SJCRH30 (cell line): ENCODE measurements at regions not wholly inside any gene's neighbourhood (a gene's known extent, or its start where the extent isn't known, plus 50 kb on each side); places are given as distances from the start of the nearest gene placed in this dataset.
"Not testable (repeated sequence)": the region's sequence is repeated elsewhere in the genome, so short reads cannot be mapped to it uniquely, and the experiment has no call there.

Experiments used
- DNase-seq, 2 experiments: peaks; one replicate each; pipeline ENCODE4 v3.0.0-alpha.2; 2015 to 2020
- H3K27ac ChIP-seq: fragments of 250-450 bp; sonication (Bioruptor Pico); 2 replicates; pipeline ENCODE4 v1.5.1; 2020; ENCODE audit warnings: mild to moderate bottlenecking, moderate library complexity
- H3K27me3 ChIP-seq: fragments of 250-450 bp; sonication (Bioruptor Pico); 2 replicates; pipeline ENCODE4 v1.5.1; 2020; ENCODE audit warnings: mild to moderate bottlenecking, moderate library complexity
- H3K36me3 ChIP-seq: fragments of 250-450 bp; sonication (Bioruptor Pico); 2 replicates; pipeline ENCODE4 v1.5.1; 2020; ENCODE audit warnings: mild to moderate bottlenecking, moderate library complexity
- H3K4me1 ChIP-seq: fragments of 250-450 bp; sonication (Bioruptor Pico); 2 replicates; pipeline ENCODE4 v1.5.1; 2020; ENCODE audit warnings: mild to moderate bottlenecking, moderate library complexity
- H3K4me3 ChIP-seq: fragments of 250-450 bp; sonication (Bioruptor Pico); 2 replicates; pipeline ENCODE4 v1.5.1; 2020; ENCODE audit warnings: mild to moderate bottlenecking, moderate library complexity
- H3K9me3 ChIP-seq: fragments of 250-450 bp; sonication (Bioruptor Pico); replicated peaks from 2 replicates; pipeline ENCODE4 v1.5.1; 2020; ENCODE audit warnings: mild to moderate bottlenecking, moderate library complexity

- H3K4me1 ChIP-seq, result no peaks in the 10 kb centered on the region
- DNase-seq, result no peak
- no peaks in the 10 kb centered on the region for H3K36me3 ChIP-seq
- no peak overlapping the region for H3K27ac ChIP-seq
- H3K9me3 ChIP-seq, result no peaks in the 10 kb centered on the region
- no peak overlapping the region for H3K4me3 ChIP-seq
- no peaks in the 10 kb centered on the region for H3K27me3 ChIP-seq
Measured at GRCh38 chr5:28603869-28604268, 1565.5 kb upstream of the CDH9 start.

GRCh38 chr5:28602429-28602828 is 1564.0 kb upstream of the CDH9 start:
- no peaks in the 10 kb centered on the region for H3K36me3 ChIP-seq
- H3K4me3 ChIP-seq, result no peak overlapping the region
- DNase-seq, result no peak
- H3K4me1 ChIP-seq, result no peaks in the 10 kb centered on the region
- no peak overlapping the region for H3K27ac ChIP-seq
- no peaks in the 10 kb centered on the region for H3K27me3 ChIP-seq
- no peaks in the 10 kb centered on the region for H3K9me3 ChIP-seq

- H3K4me3 ChIP-seq, H3K9me3 ChIP-seq, H3K4me1 ChIP-seq, H3K27me3 ChIP-seq, H3K36me3 ChIP-seq, H3K27ac ChIP-seq, DNase-seq: not testable (repeated sequence)
Measured at GRCh38 chr5:28596707-28597106, 1558.3 kb upstream of the CDH9 start.

- Histone ChIP-seq H3K4me3 (no peak overlapping the region), H3K27me3 (no peaks in the 10 kb centered on the region), H3K9me3 (no peaks in the 10 kb centered on the region), H3K36me3 (no peaks in the 10 kb centered on the region), H3K27ac (peak overlapping the region; percentile 60), H3K4me1 (peaks cover 8% of the 10 kb centered on the region)
- peak in 1 of 2 experiments; percentile 56 for DNase-seq
Measured at GRCh38 chr5:28580616-28581015, 1542.2 kb upstream of the CDH9 start.

- Histone ChIP-seq H3K4me3 (no peak overlapping the region), H3K4me1 (peaks cover 6% of the 10 kb centered on the region), H3K36me3 (no peaks in the 10 kb centered on the region), H3K9me3 (no peaks in the 10 kb centered on the region), H3K27ac (no peak overlapping the region), H3K27me3 (no peaks in the 10 kb centered on the region)
- DNase-seq, result peak in 1 of 2 experiments; percentile 9
Measured at GRCh38 chr5:28576022-28576421, 1537.6 kb upstream of the CDH9 start.

- no peak overlapping the region for H3K4me3 ChIP-seq
- peaks cover 2% of the 10 kb centered on the region for H3K4me1 ChIP-seq
- no peak for DNase-seq
- no peak overlapping the region for H3K27ac ChIP-seq
- H3K36me3 ChIP-seq, result no peaks in the 10 kb centered on the region
- no peaks in the 10 kb centered on the region for H3K9me3 ChIP-seq
- no peaks in the 10 kb centered on the region for H3K27me3 ChIP-seq
Measured at GRCh38 chr5:28575368-28575767, 1537.0 kb upstream of the CDH9 start.

- Histone ChIP-seq H3K27ac (no peak overlapping the region), H3K9me3 (no peaks in the 10 kb centered on the region), H3K4me1 (no peaks in the 10 kb centered on the region), H3K4me3 (no peak overlapping the region), H3K27me3 (no peaks in the 10 kb centered on the region), H3K36me3 (no peaks in the 10 kb centered on the region)
- no peak for DNase-seq
Measured at GRCh38 chr5:28574606-28575005, 1536.2 kb upstream of the CDH9 start.

- Histone ChIP-seq H3K4me1 (no peaks in the 10 kb centered on the region), H3K27me3 (no peaks in the 10 kb centered on the region), H3K27ac (no peak overlapping the region), H3K9me3 (no peaks in the 10 kb centered on the region), H3K4me3 (no peak overlapping the region), H3K36me3 (no peaks in the 10 kb centered on the region)
- no peak for DNase-seq
Measured at GRCh38 chr5:28567048-28567447, 1528.7 kb upstream of the CDH9 start.

GRCh38 chr5:28561522-28561921 is 1523.1 kb upstream of the CDH9 start:
- DNase-seq, result no peak

GRCh38 chr5:28558196-28558595 is 1519.8 kb upstream of the CDH9 start:
- H3K36me3 ChIP-seq, result no peaks in the 10 kb centered on the region
- H3K4me1 ChIP-seq, result no peaks in the 10 kb centered on the region
- H3K9me3 ChIP-seq, result no peaks in the 10 kb centered on the region
- H3K27me3 ChIP-seq, result no peaks in the 10 kb centered on the region
- DNase-seq, result no peak
- no peak overlapping the region for H3K27ac ChIP-seq
- H3K4me3 ChIP-seq, result no peak overlapping the region

More at GRCh38 chr5:28561522-28561921, 1523.1 kb upstream of the CDH9 start:
- Histone ChIP-seq H3K27me3 (no peaks in the 10 kb centered on the region), H3K36me3 (no peaks in the 10 kb centered on the region), H3K4me1 (no peaks in the 10 kb centered on the region), H3K27ac (no peak overlapping the region), H3K9me3 (no peaks in the 10 kb centered on the region), H3K4me3 (no peak overlapping the region)

- DNase-seq, result no peak
- no peaks in the 10 kb centered on the region for H3K4me1 ChIP-seq
- no peak overlapping the region for H3K4me3 ChIP-seq
- H3K27ac ChIP-seq, result no peak overlapping the region
- H3K9me3 ChIP-seq, result no peaks in the 10 kb centered on the region
- H3K36me3 ChIP-seq, result no peaks in the 10 kb centered on the region
- no peaks in the 10 kb centered on the region for H3K27me3 ChIP-seq
Measured at GRCh38 chr5:28557114-28557513, 1518.7 kb upstream of the CDH9 start.

GRCh38 chr5:28549588-28549987 is 1511.2 kb upstream of the CDH9 start:
- no peak overlapping the region for H3K4me3 ChIP-seq
- H3K36me3 ChIP-seq, result no peaks in the 10 kb centered on the region
- H3K27me3 ChIP-seq, result no peaks in the 10 kb centered on the region
- H3K27ac ChIP-seq, result no peak overlapping the region
- no peak for DNase-seq
- no peaks in the 10 kb centered on the region for H3K4me1 ChIP-seq
- H3K9me3 ChIP-seq, result no peaks in the 10 kb centered on the region

- Histone ChIP-seq H3K27ac (no peak overlapping the region), H3K4me1 (no peaks in the 10 kb centered on the region), H3K27me3 (no peaks in the 10 kb centered on the region), H3K9me3 (no peaks in the 10 kb centered on the region), H3K36me3 (no peaks in the 10 kb centered on the region), H3K4me3 (no peak overlapping the region)
- no peak for DNase-seq
Measured at GRCh38 chr5:28548856-28549255, 1510.5 kb upstream of the CDH9 start.

- Histone ChIP-seq H3K4me3 (no peak overlapping the region), H3K9me3 (no peaks in the 10 kb centered on the region), H3K4me1 (no peaks in the 10 kb centered on the region; the same call in 1 of the 2 replicates), H3K36me3 (no peaks in the 10 kb centered on the region), H3K27me3 (no peaks in the 10 kb centered on the region), H3K27ac (no peak overlapping the region)
- no peak for DNase-seq
Measured at GRCh38 chr5:28544501-28544900, 1506.1 kb upstream of the CDH9 start.

GRCh38 chr5:28543473-28544098 is 1505.2 kb upstream of the CDH9 start:
- no peaks in the 10 kb centered on the region; the same call in 1 of the 2 replicates for H3K4me1 ChIP-seq
- no peak overlapping the region for H3K4me3 ChIP-seq
- no peak for DNase-seq
- no peaks in the 10 kb centered on the region for H3K27me3 ChIP-seq
- no peaks in the 10 kb centered on the region for H3K36me3 ChIP-seq
- H3K9me3 ChIP-seq, result no peaks in the 10 kb centered on the region
- no peak overlapping the region for H3K27ac ChIP-seq

- peak in 1 of 2 experiments; percentile 26 for DNase-seq
- Histone ChIP-seq H3K27ac (no peak overlapping the region), H3K9me3 (no peaks in the 10 kb centered on the region), H3K36me3 (no peaks in the 10 kb centered on the region), H3K4me1 (no peaks in the 10 kb centered on the region; the same call in 1 of the 2 replicates), H3K4me3 (no peak overlapping the region), H3K27me3 (no peaks in the 10 kb centered on the region)
Measured at GRCh38 chr5:28542987-28543386, 1504.6 kb upstream of the CDH9 start.
